Islet precursor cell (in vitro differentiated cells): ENCODE measurements at regions not wholly inside any gene's neighbourhood (a gene's known extent, or its start where the extent isn't known, plus 50 kb on each side); places are given as distances from the start of the nearest gene placed in this dataset.
"Not testable (repeated sequence)": the region's sequence is repeated elsewhere in the genome, so short reads cannot be mapped to it uniquely, and the experiment has no call there.

Experiments
- DNase-seq: peaks from one replicate; pipeline ENCODE4 v3.0.0-alpha.2; 2018

DNA sequence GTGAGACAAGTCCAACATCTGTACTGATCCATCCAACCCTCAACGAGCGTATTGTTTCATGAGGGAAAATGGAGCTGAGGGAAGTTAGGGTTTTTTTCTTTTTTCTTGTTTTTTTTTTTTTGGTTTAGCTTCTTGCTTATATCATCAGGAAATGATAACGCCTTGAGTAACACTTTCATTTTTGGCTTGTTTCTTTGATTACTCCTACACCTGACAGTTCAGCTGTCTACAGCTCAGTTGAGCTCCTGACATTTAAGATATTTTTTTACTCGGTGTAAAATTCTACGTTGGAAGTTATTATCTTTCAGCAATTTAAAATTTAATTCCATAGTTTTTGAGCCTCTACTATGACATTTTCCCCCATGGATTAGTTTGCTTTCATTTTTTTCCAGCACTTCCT is 691.0 kb upstream of the HTR2C start:
- DNase-seq = no peak

GRCh38 chrX:113892401-113892800 is 691.5 kb upstream of the HTR2C start:
- DNase-seq = no peak

DNA sequence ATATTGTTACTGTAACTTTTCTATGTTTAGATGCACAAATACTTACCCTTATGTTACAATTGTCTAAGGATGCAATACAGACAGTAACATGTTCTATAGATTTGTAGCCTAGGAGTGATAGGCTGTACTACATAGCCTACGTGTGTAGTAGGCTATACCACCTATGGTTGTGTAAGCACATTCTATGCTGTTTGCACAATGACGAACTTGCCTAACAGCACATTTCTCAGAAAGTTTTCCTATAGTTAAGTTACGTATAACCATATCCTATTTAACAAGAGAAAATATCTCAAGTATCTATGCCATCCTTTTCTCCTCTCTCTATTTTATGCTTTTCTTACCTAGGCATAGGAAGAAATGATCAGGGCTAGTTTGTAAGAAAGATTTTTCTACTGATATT is 710.8 kb upstream of the HTR2C start:
- DNase-seq = no peak

- no peak for DNase-seq
Observed at GRCh38 chrX:113868711-113869110, 715.2 kb upstream of the HTR2C start.

GRCh38 chrX:113868177-113868576 is 715.7 kb upstream of the HTR2C start:
- DNase-seq = peak; percentile 49

DNA sequence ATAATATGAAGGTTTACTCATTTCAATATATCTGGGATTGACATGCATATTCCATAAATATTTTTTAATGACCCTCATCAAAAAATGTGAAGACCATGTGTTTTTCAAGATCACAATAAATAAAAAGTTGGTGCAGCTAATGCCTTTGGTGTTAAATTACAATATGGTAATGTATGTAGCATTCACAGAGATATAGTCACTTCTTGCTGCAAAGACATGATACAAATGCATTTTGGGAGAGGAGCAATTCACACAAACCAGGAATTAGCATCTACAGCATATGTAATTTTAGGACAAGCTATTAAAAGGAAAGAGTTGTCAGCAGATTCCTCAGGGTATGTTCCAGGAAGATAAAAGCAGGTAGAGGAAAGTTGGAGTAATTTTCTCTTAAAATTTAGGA is 734.5 kb upstream of the HTR2C start:
- DNase-seq = no peak

DNA sequence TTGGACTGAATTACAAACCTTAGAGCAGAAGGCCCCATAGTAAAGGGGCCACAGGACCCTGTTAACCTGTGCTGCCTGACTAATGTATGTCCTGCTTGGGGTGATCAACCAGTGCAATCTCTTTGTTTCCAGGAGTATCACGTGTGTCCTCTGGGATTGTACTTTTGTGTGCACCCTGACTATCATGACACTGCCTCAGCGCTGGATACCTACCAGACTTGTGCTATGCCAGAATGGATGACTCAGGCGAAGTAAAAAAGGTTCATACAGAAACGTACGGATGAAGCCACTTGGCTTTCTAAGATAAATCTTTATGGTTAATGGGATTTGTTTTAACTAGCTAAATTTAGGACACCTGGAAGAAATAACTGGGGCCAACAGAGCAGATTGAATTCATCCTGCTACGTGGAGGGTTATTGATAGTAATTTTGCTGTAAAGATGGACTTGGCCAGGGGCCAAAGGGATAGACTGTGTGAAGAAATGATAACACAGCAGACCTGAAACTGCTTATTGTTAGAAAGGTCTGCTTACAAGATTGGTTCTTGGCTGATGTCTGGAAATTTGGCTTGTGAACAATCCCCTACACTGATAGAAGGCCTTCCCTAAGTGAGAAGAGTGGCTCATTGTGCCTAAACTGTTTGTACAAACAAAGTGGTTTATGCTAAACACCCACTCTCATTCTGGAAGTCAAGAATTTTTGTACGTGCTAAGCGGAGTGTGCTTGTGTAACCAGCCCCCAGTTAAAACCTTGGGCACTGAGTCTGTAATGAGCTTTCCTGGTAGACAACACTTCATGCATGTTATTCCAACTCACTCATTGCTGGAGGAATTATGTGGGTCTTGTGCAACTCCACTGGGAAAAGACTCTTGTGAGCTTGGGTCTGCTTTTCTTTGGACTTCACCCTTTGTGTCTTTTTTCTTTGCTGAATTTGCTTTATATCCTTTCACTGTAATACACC is 750.5 kb upstream of the HTR2C start:
- no peak for DNase-seq

GRCh38 chrX:113828470-113828869 is 755.4 kb upstream of the HTR2C start:
- no peak for DNase-seq

DNA sequence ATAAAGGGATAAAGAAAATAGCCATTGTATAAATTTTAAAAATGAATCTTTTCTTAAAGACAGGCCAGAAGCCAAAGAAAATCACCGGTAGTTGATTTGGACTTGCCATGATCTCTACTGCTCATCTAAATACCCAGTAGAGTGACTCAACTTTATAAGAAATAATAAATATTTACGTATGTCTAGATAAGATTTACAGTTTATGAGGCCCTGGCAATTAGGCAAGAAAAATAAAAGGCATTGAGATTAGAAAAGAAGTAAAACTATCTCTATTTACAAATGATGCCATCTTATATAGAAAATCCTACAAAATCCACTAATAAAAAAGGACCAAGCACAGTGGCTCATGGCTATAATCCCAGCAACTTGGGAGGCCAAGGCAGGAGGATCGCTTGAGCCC is 765.5 kb upstream of the HTR2C start:
- DNase-seq = no peak

DNA sequence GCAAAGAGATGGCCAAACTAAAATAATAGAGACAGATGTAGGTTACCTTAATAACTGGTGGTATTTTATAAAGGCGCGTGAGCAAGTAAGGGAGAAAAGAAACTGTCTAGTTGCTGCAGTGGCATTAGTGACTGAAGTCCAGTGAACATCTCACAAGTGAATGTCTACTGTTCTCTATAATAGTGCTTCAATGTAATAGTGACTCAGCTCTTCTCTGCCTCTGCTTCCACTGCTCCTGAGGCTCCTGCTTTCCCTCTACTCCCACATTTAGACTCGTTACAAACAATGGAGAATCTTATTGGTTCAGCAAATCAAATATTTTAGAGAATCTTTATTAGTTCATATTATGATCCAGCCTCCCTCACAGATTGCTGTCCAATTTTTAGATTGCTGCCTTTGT is 779.1 kb upstream of the HTR2C start:
- no peak for DNase-seq

- DNase-seq = no peak
Observed at GRCh38 chrX:113804291-113804690, 779.6 kb upstream of the HTR2C start.

- no peak for DNase-seq
Observed at GRCh38 chrX:113802837-113803236, 781.0 kb upstream of the HTR2C start.

GRCh38 chrX:113800955-113801354 is 782.9 kb upstream of the HTR2C start:
- DNase-seq = no peak

GRCh38 chrX:113793563-113793962 is 790.3 kb upstream of the HTR2C start:
- DNase-seq = no peak

GRCh38 chrX:113790987-113791386 is 792.9 kb upstream of the HTR2C start:
- no peak for DNase-seq

GRCh38 chrX:113784754-113785153 is 799.1 kb upstream of the HTR2C start:
- not testable (repeated sequence) for DNase-seq

- no peak for DNase-seq
Observed at GRCh38 chrX:113770806-113771205, 813.1 kb upstream of the HTR2C start.

- no peak for DNase-seq
Observed at GRCh38 chrX:113770071-113770470, 813.8 kb upstream of the HTR2C start.

DNA sequence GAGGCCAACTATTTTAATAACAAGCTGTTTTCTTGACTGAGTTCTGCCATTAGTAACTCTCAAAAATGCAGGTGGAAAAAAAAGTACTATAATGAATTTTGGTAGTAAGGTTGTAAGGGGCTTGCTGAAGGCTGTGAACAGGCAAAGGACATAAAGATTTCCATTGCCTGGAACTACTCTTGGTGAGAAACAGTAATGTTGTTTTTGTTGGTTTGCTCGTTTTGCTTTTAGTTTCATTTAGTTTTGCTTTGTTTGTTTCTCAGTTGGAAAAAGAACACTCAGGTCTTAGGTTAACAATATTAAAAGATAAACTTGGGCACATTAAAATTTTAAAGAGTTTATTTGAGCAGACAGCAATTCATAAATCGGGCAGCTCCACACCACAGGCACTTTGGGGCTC is 824.5 kb upstream of the HTR2C start:
- no peak for DNase-seq

- no peak for DNase-seq
Observed at GRCh38 chrX:113747274-113747973, 836.5 kb upstream of the HTR2C start.

- no peak for DNase-seq
Observed at GRCh38 chrX:113743069-113743468, 840.8 kb upstream of the HTR2C start.

GRCh38 chrX:113741744-113742143 is 842.1 kb upstream of the HTR2C start:
- peak; percentile 66 for DNase-seq

- no peak for DNase-seq
Observed at GRCh38 chrX:113728937-113729336, 854.9 kb upstream of the HTR2C start.

DNA sequence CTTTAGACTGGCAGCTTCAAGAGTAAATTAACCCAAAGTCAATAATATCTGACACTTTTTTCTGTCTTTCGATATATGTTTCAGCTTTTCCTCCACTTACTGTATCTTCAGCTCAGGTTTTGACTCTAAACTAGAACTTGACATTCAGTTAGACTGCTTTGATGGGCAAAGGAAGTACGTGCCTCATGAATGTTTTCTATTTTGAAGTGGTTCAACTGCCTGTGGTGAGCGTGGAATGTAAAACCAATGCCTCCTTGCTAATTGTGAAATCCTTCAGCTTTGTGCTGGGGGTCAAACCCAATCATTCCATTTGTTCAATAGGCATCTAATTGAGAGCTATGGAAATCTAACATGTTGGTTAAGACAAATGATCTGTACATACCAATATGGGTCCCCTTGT is 857.0 kb upstream of the HTR2C start:
- DNase-seq = no peak
